Effector memory CD4-positive, alpha-beta T cell (primary cell): ENCODE measurements at regions not wholly inside any gene's neighbourhood (a gene's known extent, or its start where the extent isn't known, plus 50 kb on each side); places are given as distances from the start of the nearest gene placed in this dataset.
"Not testable (repeated sequence)": the region's sequence is repeated elsewhere in the genome, so short reads cannot be mapped to it uniquely, and the experiment has no call there.

Source experiments
- DNase-seq, 3 donors: peaks; one replicate each; pipeline ENCODE4 v3.0.0-alpha.2; 2020
- H3K27ac ChIP-seq: 2 replicates; pipeline ENCODE4 v1.7.0; 2013; ENCODE audit warnings: mild to moderate bottlenecking, low read length, moderate library complexity; ENCODE audit not compliant: insufficient read depth, poor library complexity, severe bottlenecking
- H3K27me3 ChIP-seq: replicated peaks from 2 replicates; pipeline ENCODE4 v1.7.0; 2013; ENCODE audit warnings: mild to moderate bottlenecking, low read length; ENCODE audit not compliant: insufficient read depth, control insufficient read depth, poor library complexity, severe bottlenecking
- H3K36me3 ChIP-seq: 2 replicates; pipeline ENCODE4 v1.7.0; 2013; ENCODE audit warnings: mild to moderate bottlenecking, low read length, moderate library complexity; ENCODE audit not compliant: control insufficient read depth, insufficient read depth
- H3K4me1 ChIP-seq: 2 replicates; pipeline ENCODE4 v1.7.0; 2013; ENCODE audit warnings: low read length, mild to moderate bottlenecking; ENCODE audit not compliant: control insufficient read depth, insufficient read depth, poor library complexity, severe bottlenecking
- H3K4me3 ChIP-seq: 2 replicates; pipeline ENCODE4 v1.7.0; 2013; ENCODE audit warnings: low read length, low read depth, mild to moderate bottlenecking; ENCODE audit not compliant: insufficient read depth, poor library complexity, severe bottlenecking
- H3K9me3 ChIP-seq: 2 replicates; pipeline ENCODE4 v1.7.0; 2013; ENCODE audit warnings: mild to moderate bottlenecking, low read length, moderate library complexity; ENCODE audit not compliant: control insufficient read depth

GRCh38 chr9:71515626-71516025 lies 252.7 kb downstream of the CEMIP2 start:
- H3K9me3 ChIP-seq: no peaks in the 10 kb centered on the region
- DNase-seq: no peak

GRCh38 chr9:71515107-71515506 lies 253.2 kb downstream of the CEMIP2 start:
- no peak overlapping the region for H3K4me3 ChIP-seq
- no peaks in the 10 kb centered on the region for H3K4me1 ChIP-seq
- DNase-seq: no peak
- no peak overlapping the region for H3K27ac ChIP-seq
- no peaks in the 10 kb centered on the region for H3K9me3 ChIP-seq
- H3K36me3 ChIP-seq: no peaks in the 10 kb centered on the region
- no peaks in the 10 kb centered on the region for H3K27me3 ChIP-seq

More at GRCh38 chr9:71515626-71516025, 252.7 kb downstream of the CEMIP2 start:
- Histone ChIP-seq H3K4me3 (no peak overlapping the region), H3K27me3 (no peaks in the 10 kb centered on the region), H3K27ac (no peak overlapping the region), H3K4me1 (no peaks in the 10 kb centered on the region), H3K36me3 (no peaks in the 10 kb centered on the region)

- no peaks in the 10 kb centered on the region for H3K36me3 ChIP-seq
- H3K4me3 ChIP-seq: no peak overlapping the region
- H3K4me1 ChIP-seq: no peaks in the 10 kb centered on the region
- H3K9me3 ChIP-seq: no peaks in the 10 kb centered on the region
- no peak overlapping the region for H3K27ac ChIP-seq
- no peaks in the 10 kb centered on the region for H3K27me3 ChIP-seq
- no peak for DNase-seq
These were observed 253.9 kb downstream of the CEMIP2 start for GRCh38 chr9:71514344-71514975.

- Histone ChIP-seq H3K9me3 (no peaks in the 10 kb centered on the region), H3K4me1 (no peaks in the 10 kb centered on the region), H3K36me3 (no peaks in the 10 kb centered on the region), H3K27me3 (no peaks in the 10 kb centered on the region), H3K27ac (no peak overlapping the region), H3K4me3 (no peak overlapping the region)
- no peak for DNase-seq
These were observed 259.3 kb downstream of the CEMIP2 start for GRCh38 chr9:71509054-71509453.

GRCh38 chr9:71508141-71508540 lies 260.2 kb downstream of the CEMIP2 start:
- not testable (repeated sequence) for DNase-seq, H3K9me3 ChIP-seq, H3K4me3 ChIP-seq, H3K36me3 ChIP-seq, H3K27ac ChIP-seq, H3K27me3 ChIP-seq, H3K4me1 ChIP-seq

- no peaks in the 10 kb centered on the region for H3K4me1 ChIP-seq
- no peak overlapping the region for H3K4me3 ChIP-seq
- H3K36me3 ChIP-seq: no peaks in the 10 kb centered on the region
- DNase-seq: no peak
- H3K27ac ChIP-seq: no peak overlapping the region
- no peaks in the 10 kb centered on the region for H3K27me3 ChIP-seq
- no peaks in the 10 kb centered on the region for H3K9me3 ChIP-seq
These were observed 261.5 kb downstream of the CEMIP2 start for GRCh38 chr9:71506821-71507220.

- DNase-seq: no peak
- no peak overlapping the region for H3K27ac ChIP-seq
- H3K4me3 ChIP-seq: no peak overlapping the region
- no peaks in the 10 kb centered on the region for H3K9me3 ChIP-seq
- H3K36me3 ChIP-seq: no peaks in the 10 kb centered on the region
- no peaks in the 10 kb centered on the region for H3K4me1 ChIP-seq
- H3K27me3 ChIP-seq: no peaks in the 10 kb centered on the region
These were observed 263.7 kb downstream of the CEMIP2 start for GRCh38 chr9:71504636-71505035.

GRCh38 chr9:71498691-71499090 lies 269.6 kb downstream of the CEMIP2 start:
- H3K27ac ChIP-seq: no peak overlapping the region
- H3K27me3 ChIP-seq: no peaks in the 10 kb centered on the region
- no peaks in the 10 kb centered on the region for H3K9me3 ChIP-seq
- H3K36me3 ChIP-seq: no peaks in the 10 kb centered on the region
- H3K4me1 ChIP-seq: no peaks in the 10 kb centered on the region
- DNase-seq: no peak
- H3K4me3 ChIP-seq: no peak overlapping the region

- Histone ChIP-seq H3K4me1 (no peaks in the 10 kb centered on the region), H3K4me3 (no peak overlapping the region), H3K27me3 (no peaks in the 10 kb centered on the region), H3K27ac (no peak overlapping the region), H3K36me3 (no peaks in the 10 kb centered on the region), H3K9me3 (no peaks in the 10 kb centered on the region)
- DNase-seq: no peak
These were observed 277.5 kb downstream of the CEMIP2 start for GRCh38 chr9:71490810-71491209.

- no peak for DNase-seq
- H3K27ac ChIP-seq: no peak overlapping the region
These were observed 281.3 kb downstream of the CEMIP2 start for GRCh38 chr9:71487061-71487460.

More at GRCh38 chr9:71487061-71487460, 281.3 kb downstream of the CEMIP2 start:
- H3K27me3 ChIP-seq: peaks cover 6% of the 10 kb centered on the region
- H3K4me1 ChIP-seq: no peaks in the 10 kb centered on the region
- no peaks in the 10 kb centered on the region for H3K36me3 ChIP-seq
- no peaks in the 10 kb centered on the region for H3K9me3 ChIP-seq
- H3K4me3 ChIP-seq: no peak overlapping the region
